ENCODE measurements at regions not wholly inside any gene's neighbourhood (a gene's known extent, or its start where the extent isn't known, plus 50 kb on each side); places are given as distances from the start of the nearest gene placed in this dataset.

DNA sequence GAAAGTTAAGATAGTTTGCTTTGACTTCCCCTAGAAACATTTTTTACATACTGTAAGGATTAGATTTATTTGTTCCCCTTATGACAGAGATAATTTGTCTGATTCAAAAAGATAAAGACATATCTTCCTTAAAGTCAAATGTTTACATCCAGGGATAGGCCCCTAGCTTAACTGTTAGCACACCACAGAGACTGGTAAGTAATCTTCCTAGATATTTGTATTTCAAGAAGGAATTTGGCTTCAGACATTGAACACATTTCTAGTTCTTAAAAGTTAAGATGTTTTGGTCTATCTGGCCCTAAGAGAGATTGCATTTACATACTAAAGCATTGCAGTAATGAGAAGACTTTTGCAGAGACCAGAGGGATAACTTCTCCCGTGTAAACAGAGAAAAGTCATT lies 1201.1 kb upstream of the GJE1 start:
- DNase-seq (ENCODE audit: low read depth), result no peak
- TF ChIP-seq, protein P1, sequence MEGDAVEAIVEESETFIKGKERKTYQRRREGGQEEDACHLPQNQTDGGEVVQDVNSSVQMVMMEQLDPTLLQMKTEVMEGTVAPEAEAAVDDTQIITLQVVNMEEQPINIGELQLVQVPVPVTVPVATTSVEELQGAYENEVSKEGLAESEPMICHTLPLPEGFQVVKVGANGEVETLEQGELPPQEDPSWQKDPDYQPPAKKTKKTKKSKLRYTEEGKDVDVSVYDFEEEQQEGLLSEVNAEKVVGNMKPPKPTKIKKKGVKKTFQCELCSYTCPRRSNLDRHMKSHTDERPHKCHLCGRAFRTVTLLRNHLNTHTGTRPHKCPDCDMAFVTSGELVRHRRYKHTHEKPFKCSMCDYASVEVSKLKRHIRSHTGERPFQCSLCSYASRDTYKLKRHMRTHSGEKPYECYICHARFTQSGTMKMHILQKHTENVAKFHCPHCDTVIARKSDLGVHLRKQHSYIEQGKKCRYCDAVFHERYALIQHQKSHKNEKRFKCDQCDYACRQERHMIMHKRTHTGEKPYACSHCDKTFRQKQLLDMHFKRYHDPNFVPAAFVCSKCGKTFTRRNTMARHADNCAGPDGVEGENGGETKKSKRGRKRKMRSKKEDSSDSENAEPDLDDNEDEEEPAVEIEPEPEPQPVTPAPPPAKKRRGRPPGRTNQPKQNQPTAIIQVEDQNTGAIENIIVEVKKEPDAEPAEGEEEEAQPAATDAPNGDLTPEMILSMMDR (IDR thresholded peaks at IDR 0.05; ENCODE audit: insufficient read depth, low read depth, low read length, missing control alignments), result no peak
- H3K4me3 ChIP-seq (ENCODE audit: low read length), result no peak overlapping the region

DNA sequence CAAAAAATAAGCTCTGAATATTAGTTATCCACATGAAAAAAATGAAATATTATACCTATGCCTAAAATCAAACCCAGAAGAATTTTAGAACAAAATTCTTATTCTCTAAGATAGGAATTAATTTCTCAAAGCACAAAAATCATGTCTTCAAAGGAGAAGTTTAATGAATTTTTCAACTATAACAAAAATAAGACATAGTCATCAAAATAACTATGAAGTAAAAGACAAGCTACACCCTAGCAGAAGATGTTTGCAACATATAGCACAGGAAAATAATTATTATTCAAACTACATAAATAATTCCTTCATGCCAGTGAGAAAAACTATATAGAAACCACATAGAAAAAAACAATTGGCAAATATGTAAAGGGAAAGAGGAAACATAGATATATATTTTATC lies 1203.6 kb upstream of the GJE1 start:
- TF ChIP-seq, protein P1 (IDR thresholded peaks at IDR 0.05; ENCODE audit: insufficient read depth, low read depth, low read length, missing control alignments), result no peak
- no peak overlapping the region for H3K4me3 ChIP-seq (ENCODE audit: low read length)
- DNase-seq (ENCODE audit: low read depth), result no peak

DNA sequence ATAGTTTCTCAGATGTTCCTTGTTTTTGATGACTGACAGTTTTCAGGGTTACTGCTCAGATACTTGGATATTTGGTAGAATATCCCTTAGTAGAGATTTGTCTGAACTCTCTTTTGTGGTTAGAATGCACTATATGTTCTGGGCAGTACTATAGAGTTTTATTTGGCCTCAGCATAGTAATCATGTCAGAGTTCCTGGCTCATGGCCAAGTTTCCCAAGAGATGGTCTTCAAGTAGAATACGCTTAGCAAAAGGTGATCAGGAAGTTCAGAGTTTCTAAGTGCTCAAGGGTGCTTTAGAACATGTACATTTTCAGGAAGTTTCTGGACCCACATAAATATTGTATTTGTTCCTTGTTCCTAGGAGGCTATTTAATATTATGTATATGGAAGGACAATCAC lies 1209.7 kb upstream of the GJE1 start:
- no peak for DNase-seq (ENCODE audit: low read depth)
- TF ChIP-seq, protein P1 (IDR thresholded peaks at IDR 0.05; ENCODE audit: insufficient read depth, low read depth, low read length, missing control alignments), result no peak
- no peak overlapping the region for H3K4me3 ChIP-seq (ENCODE audit: low read length)

DNA sequence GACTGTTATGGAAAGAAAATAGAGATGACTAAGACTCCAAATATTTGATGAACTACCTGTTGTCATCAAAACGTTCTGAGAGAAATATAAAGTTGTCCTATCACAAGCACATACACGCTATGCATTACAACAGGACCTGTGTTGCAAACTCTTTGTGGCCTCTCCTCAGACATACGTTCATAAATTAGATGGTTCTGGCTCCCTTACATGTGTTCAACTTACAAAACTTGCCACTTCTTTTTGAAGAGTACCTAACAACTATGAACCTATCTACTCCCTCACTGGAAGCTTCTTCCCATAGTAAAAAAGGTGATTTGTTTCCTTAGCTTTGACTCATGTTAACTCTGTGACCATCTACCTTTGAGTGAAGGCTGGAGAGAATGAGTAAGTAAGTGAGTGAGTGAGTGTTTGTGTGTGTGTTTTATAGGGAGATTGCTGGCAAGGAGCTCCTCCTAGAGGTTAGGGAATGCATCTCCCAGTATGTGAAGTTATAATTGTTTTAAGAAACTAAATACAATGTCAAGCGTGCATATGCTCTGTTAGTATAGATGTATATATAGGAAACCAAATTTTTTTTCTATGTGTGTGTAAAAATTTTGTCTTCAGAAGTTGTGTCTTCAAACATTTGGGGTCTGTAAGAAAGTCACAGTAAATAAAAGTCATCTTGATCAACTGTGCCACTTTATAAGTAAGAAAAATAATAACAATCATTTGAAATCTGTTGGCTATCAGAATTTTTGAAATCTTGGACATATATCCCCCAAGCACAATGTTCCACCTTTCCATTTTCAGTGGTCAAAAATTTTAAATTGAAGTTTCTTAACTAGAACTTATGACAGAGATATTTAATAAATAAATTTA lies 1211.1 kb upstream of the GJE1 start:
- H3K4me3 ChIP-seq (ENCODE audit: low read length), result no peak overlapping the region
- TF ChIP-seq, protein P1 (IDR thresholded peaks at IDR 0.05; ENCODE audit: insufficient read depth, low read depth, low read length, missing control alignments), result peak; percentile 94
- peak; percentile 93 for DNase-seq (ENCODE audit: low read depth)

DNA sequence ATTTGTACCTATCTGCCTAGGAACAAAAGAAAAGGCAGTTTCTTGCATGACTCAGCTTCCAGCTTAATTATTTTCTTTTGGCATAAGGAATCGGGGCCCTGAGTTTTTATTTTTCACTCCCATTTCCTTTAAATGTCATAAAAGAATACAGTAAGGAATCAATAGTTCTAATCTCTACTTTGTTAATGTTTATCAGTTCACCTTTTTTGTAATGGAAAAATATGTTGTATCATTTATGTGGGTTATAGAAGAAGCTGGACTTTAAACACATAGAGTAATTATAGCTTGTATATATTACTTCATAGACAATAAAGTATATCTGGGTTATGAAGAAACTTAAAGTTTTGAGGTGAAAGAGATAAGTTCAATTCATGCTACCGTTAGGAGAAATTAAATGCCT lies 1214.8 kb upstream of the GJE1 start:
- H3K4me3 ChIP-seq (ENCODE audit: low read length), result no peak overlapping the region
- no peak for DNase-seq (ENCODE audit: low read depth)
- TF ChIP-seq, protein P1 (IDR thresholded peaks at IDR 0.05; ENCODE audit: insufficient read depth, low read depth, low read length, missing control alignments), result no peak

DNA sequence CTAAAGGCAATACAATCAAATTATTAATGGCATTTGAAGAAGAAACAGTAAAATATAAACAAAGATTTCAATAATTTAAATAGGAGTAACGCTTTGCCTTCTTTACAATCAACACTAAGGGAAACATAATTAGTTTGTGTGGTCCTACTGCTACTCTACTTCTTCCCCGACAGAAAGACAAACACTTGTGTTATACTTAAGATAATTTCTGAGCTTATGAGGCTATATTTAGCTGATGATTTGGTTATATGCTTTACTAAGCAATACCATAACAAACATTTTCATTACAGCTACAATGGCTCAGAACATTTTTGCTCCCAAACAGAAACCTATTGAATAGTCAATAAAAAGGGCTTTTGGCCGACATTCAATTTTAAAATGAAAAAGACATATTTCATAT lies 1217.2 kb upstream of the GJE1 start:
- DNase-seq (ENCODE audit: low read depth), result no peak
- H3K4me3 ChIP-seq (ENCODE audit: low read length), result no peak overlapping the region
- TF ChIP-seq, protein P1 (IDR thresholded peaks at IDR 0.05; ENCODE audit: insufficient read depth, low read depth, low read length, missing control alignments), result no peak

DNA sequence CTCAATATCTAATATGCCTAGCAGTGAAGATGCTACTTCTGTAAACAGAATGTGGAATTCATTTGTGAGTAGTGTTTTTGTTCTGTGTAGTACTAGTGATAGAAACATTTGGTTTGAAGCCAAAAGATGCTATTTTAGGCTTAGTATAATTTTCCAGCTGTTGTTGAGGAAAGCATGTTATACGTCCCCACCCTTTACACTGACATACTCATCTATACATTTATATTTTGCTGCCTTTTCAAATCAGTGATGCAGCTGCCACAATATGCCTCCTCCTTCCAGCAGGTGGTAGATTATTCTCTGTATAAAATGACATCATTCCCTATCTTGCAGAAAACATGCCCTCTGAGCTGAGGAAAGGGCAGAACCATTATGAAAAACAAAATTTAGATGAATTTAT lies 1217.6 kb upstream of the GJE1 start:
- TF ChIP-seq, protein P1 (IDR thresholded peaks at IDR 0.05; ENCODE audit: insufficient read depth, low read depth, low read length, missing control alignments), result no peak
- DNase-seq (ENCODE audit: low read depth), result no peak
- H3K4me3 ChIP-seq (ENCODE audit: low read length), result no peak overlapping the region

Data from epithelial cell of esophagus (primary cell).